Gastrocnemius medialis (tissue), 4 donors: ENCODE measurements at regions not wholly inside any gene's neighbourhood (a gene's known extent, or its start where the extent isn't known, plus 50 kb on each side); places are given as distances from the start of the nearest gene placed in this dataset.

ENCODE experiments used
- ATAC-seq, 2 donors: fragments of 150-250 bp; one replicate each; pipeline ENCODE4 v1.9.1; 2016
- DNase-seq, 2 donors: peaks; one replicate each; pipeline ENCODE4 v3.0.0-alpha.2; 2019
- H3K27ac ChIP-seq, 4 donors: fragments of 200-600 bp; sonication (generic); 1 replicate in 1 of 4; 2 replicates in 3 of 4; pipeline ENCODE4 v1.5.1; 2016 to 2018; ENCODE audit warnings: mild to moderate bottlenecking in 2 of 4, moderate library complexity in 1 of 4
- H3K27me3 ChIP-seq, 3 donors: fragments of 200-600 bp; sonication (generic) in 2 of 3; 1 replicate in 1 of 3; 2 replicates in 2 of 3; pipeline versions ENCODE4 v1.5.1 to v1.6.0; 2016 to 2019; ENCODE audit warnings: mild to moderate bottlenecking in 1 of 3, moderate library complexity in 1 of 3
- H3K36me3 ChIP-seq, 2 donors: fragments of 200-600 bp; sonication (generic) in 1 of 2; one replicate each; pipeline ENCODE4 v1.5.1; 2017 to 2018
- H3K4me1 ChIP-seq, 2 donors: fragments of 200-600 bp; sonication (generic) in 1 of 2; one replicate each; pipeline ENCODE4 v1.5.1; 2016 to 2017; ENCODE audit warnings: mild to moderate bottlenecking in 2 of 2
- H3K4me3 ChIP-seq, 4 donors: fragments of 200-600 bp; sonication (generic) in 3 of 4; 1 replicate in 1 of 4; 2 replicates in 3 of 4; pipeline ENCODE4 v1.5.1; 2016 to 2019; ENCODE audit warnings: mild to moderate bottlenecking in 2 of 4
- H3K9me3 ChIP-seq, 3 donors: fragments of 200-600 bp; sonication (generic) in 2 of 3; 1 replicate in 1 of 3; 2 replicates in 2 of 3; pipeline ENCODE4 v1.5.1; 2016 to 2019
- POLR2A ChIP-seq, 2 donors: fragments of 450-650 bp; IDR thresholded peaks; one replicate each; pipeline ENCODE4 v1.6.1; 2017; ENCODE audit warnings: antibody characterized with exemption in 2 of 2, mild to moderate bottlenecking in 2 of 2, moderate library complexity in 2 of 2
- in situ Hi-C, 4 donors: fragments of 200-750 bp; cut with MboI; loops; one replicate each; pipeline versions ENCODE4 v1.15.0 to v1.8.0; 2017; ENCODE audit warnings: low sequenced_read_pairs in 4 of 4
- intact Hi-C: fragments of 100-400 bp; cut with DNase I; formaldehyde crosslinking; loops from one replicate; pipeline ENCODE4 v1.15.1; 2023; ENCODE audit warnings: low total_unique reads
- TF ChIP-seq, protein P1 (sequence below), 5 experiments: fragments of 450-650 bp in 3 of 5; fragments of 200-600 bp in 2 of 5; sonication (generic) in 2 of 5; IDR thresholded peaks in 4 of 5; conservative IDR thresholded peaks in 1 of 5; 1 replicate in 4 of 5; 2 replicates in 1 of 5; pipeline ENCODE4 v1.5.1; 2016 to 2019; ENCODE audit warnings: antibody characterized with exemption in 5 of 5, mild to moderate bottlenecking in 3 of 5, moderate library complexity in 3 of 5

- no peak for DNase-seq
- Histone ChIP-seq H3K27me3 (no peaks in the 10 kb centered on the region), H3K9me3 (no peaks in the 10 kb centered on the region), H3K36me3 (no peaks in the 10 kb centered on the region), H3K4me3 (no peak overlapping the region), H3K27ac (no peak overlapping the region), H3K4me1 (no peaks in the 10 kb centered on the region)
- no peak for ATAC-seq
- intact Hi-C loops (no loop called here), in situ Hi-C loops (no loop called here)
- TF ChIP-seq, protein P1, sequence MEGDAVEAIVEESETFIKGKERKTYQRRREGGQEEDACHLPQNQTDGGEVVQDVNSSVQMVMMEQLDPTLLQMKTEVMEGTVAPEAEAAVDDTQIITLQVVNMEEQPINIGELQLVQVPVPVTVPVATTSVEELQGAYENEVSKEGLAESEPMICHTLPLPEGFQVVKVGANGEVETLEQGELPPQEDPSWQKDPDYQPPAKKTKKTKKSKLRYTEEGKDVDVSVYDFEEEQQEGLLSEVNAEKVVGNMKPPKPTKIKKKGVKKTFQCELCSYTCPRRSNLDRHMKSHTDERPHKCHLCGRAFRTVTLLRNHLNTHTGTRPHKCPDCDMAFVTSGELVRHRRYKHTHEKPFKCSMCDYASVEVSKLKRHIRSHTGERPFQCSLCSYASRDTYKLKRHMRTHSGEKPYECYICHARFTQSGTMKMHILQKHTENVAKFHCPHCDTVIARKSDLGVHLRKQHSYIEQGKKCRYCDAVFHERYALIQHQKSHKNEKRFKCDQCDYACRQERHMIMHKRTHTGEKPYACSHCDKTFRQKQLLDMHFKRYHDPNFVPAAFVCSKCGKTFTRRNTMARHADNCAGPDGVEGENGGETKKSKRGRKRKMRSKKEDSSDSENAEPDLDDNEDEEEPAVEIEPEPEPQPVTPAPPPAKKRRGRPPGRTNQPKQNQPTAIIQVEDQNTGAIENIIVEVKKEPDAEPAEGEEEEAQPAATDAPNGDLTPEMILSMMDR (IDR thresholded peaks at IDR 0.05 in 4 of 5, conservative IDR thresholded peaks at IDR 0.05 in 1 of 5) = no peak
- TF ChIP-seq POLR2A (IDR thresholded peaks at IDR 0.05) = no peak
Observed at GRCh38 chr17:13743906-13744305, 142.2 kb upstream of the HS3ST3A1 start.

DNA sequence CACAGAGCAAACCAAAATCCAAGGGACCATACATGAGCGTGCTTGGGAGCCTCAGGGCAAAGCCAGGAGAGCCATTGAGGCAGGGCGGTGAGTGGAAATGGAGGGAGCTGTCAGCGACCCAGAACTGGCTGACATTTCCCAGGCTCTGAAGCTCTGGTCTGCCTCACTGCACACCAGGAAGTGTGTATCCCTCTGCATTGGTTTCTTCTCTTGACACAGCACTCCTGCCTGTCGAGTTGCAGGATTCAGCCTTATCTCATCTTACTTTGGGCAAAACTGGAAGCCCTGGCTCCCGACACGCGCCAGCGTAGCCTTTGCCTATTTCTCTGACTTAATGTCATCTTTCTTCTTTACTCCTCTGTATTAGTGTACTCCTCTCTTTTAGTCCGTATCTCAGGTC, 144.7 kb upstream of the HS3ST3A1 start:
- H3K4me1 ChIP-seq = no peaks in the 10 kb centered on the region
- ATAC-seq (no peak), DNase-seq (no peak)
- H3K27me3 ChIP-seq = no peaks in the 10 kb centered on the region
- TF ChIP-seq, protein P1 (IDR thresholded peaks at IDR 0.05 in 4 of 5, conservative IDR thresholded peaks at IDR 0.05 in 1 of 5) = no peak
- TF ChIP-seq POLR2A (IDR thresholded peaks at IDR 0.05) = no peak
- no peaks in the 10 kb centered on the region for H3K36me3 ChIP-seq
- no peaks in the 10 kb centered on the region for H3K9me3 ChIP-seq
- no peak overlapping the region for H3K27ac ChIP-seq
- no peak overlapping the region for H3K4me3 ChIP-seq
- intact Hi-C loops = no loop called here
- in situ Hi-C loops = no loop called here

DNA sequence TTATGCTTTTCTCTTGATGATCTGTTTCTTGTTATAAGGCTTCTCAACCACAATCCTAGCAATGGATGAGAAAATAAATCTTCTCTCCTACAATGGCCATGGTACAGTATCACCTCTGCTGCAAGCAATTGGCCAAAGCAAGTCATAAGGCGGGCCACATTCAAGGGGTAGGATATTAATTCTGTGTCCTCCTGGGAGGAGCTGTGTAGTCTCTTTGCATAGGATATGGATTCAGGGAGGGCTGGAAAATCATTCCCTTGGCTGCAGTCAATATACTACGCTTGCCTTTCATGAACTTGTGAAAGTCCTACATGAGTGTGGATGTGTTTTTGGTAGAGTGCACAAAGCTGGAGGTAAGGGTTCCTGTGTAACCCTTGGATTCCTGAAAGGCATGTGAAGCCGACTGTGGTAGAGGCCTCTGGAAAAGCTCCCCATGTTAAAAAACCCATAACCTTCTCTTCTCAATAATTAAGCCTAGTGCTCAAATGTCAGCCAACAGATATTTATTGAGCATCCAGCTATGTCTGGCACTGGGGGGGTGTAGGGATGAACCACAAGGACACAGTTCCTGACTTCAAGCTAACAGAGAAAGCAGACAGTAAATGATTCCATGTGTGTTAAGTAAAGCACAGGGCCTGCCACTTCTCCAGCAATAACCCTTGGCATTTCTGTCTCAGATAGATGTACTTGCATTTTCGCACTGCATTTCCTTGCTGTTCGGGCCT, 147.6 kb upstream of the HS3ST3A1 start:
- Histone ChIP-seq H3K4me1 (no peaks in the 10 kb centered on the region), H3K27me3 (no peaks in the 10 kb centered on the region), H3K36me3 (no peaks in the 10 kb centered on the region), H3K4me3 (no peak overlapping the region), H3K9me3 (no peaks in the 10 kb centered on the region), H3K27ac (no peak overlapping the region)
- ATAC-seq (no peak), DNase-seq (no peak)
- TF ChIP-seq, protein P1 (IDR thresholded peaks at IDR 0.05 in 4 of 5, conservative IDR thresholded peaks at IDR 0.05 in 1 of 5) = no peak
- TF ChIP-seq POLR2A (IDR thresholded peaks at IDR 0.05) = no peak
- intact Hi-C loops (no loop called here), in situ Hi-C loops (no loop called here)

DNA sequence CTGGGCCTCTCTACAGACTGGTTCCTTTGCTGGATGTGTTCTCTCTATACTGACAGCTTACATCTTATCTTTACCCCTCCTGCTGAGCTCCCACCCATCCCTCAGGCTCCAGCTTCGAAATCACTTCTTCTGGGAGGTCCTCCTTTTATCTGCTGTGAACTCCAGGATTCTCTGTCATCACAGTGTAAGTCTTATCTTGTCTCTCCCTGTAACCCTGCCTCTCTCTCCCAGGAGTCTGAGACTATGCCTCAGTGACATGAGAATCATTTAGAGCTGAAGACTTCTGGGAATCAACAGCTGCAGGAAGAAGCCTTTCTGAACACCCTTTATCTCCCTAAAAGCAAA, 148.1 kb upstream of the HS3ST3A1 start:
- TF ChIP-seq, protein P1 (IDR thresholded peaks at IDR 0.05 in 4 of 5, conservative IDR thresholded peaks at IDR 0.05 in 1 of 5) = no peak
- no peak for TF ChIP-seq POLR2A (IDR thresholded peaks at IDR 0.05)
- in situ Hi-C loops (no loop called here), intact Hi-C loops (no loop called here)
- no peaks in the 10 kb centered on the region for H3K9me3 ChIP-seq
- no peaks in the 10 kb centered on the region for H3K27me3 ChIP-seq
- ATAC-seq (no peak), DNase-seq (no peak)
- H3K36me3 ChIP-seq = no peaks in the 10 kb centered on the region
- no peaks in the 10 kb centered on the region for H3K4me1 ChIP-seq
- no peak overlapping the region for H3K27ac ChIP-seq
- no peak overlapping the region for H3K4me3 ChIP-seq
